22Rv1 (cell line): ENCODE measurements at regions not wholly inside any gene's neighbourhood (a gene's known extent, or its start where the extent isn't known, plus 50 kb on each side); places are given as distances from the start of the nearest gene placed in this dataset.

Source experiments
- CTCF ChIP-seq: fragments of 450-650 bp; IDR thresholded peaks from 2 replicates; pipeline ENCODE4 v1.5.1; 2017; ENCODE audit warnings: mild to moderate bottlenecking
- ZFX ChIP-seq: fragments of 450-650 bp; IDR thresholded peaks from 2 replicates; pipeline ENCODE4 v1.6.1; 2017; ENCODE audit warnings: antibody characterized with exemption, borderline replicate concordance

- no peak for TF ChIP-seq CTCF
- TF ChIP-seq ZFX = no peak
Measured at GRCh38 chr6:40713002-40713719, 126.0 kb upstream of the LRFN2 start.
